LNCaP clone FGC (cell line): ENCODE measurements at regions not wholly inside any gene's neighbourhood (a gene's known extent, or its start where the extent isn't known, plus 50 kb on each side); places are given as distances from the start of the nearest gene placed in this dataset.

Experiments
- DNase-seq: peaks from one replicate; pipeline ENCODE4 v3.0.0-alpha.2; 2011; ENCODE audit warnings: low read depth
- H3K4me3 ChIP-seq: 2 replicates; pipeline ENCODE4 v1.5.1; 2011; ENCODE audit warnings: mild to moderate bottlenecking, low read depth, low read length, control low read depth
- CTCF ChIP-seq: IDR thresholded peaks from 2 replicates; pipeline ENCODE4 v1.5.1; 2012; ENCODE audit warnings: mild to moderate bottlenecking; ENCODE audit not compliant: control insufficient read depth, insufficient read depth; ENCODE audit errors: extremely low read depth

- H3K4me3 ChIP-seq, result no peak overlapping the region
- TF ChIP-seq CTCF, result no peak
- no peak for DNase-seq
Measured at GRCh38 chr3:61497463-61497862, 63.9 kb upstream of the PTPRG start.

- TF ChIP-seq CTCF, result no peak
Measured at GRCh38 chr3:61505197-61505596, 56.2 kb upstream of the PTPRG start.

GRCh38 chr3:61507946-61508345 is 53.4 kb upstream of the PTPRG start:
- TF ChIP-seq CTCF, result no peak
- no peak for DNase-seq
- no peak overlapping the region for H3K4me3 ChIP-seq

More at GRCh38 chr3:61505197-61505596, 56.2 kb upstream of the PTPRG start:
- no peak for DNase-seq
- no peak overlapping the region for H3K4me3 ChIP-seq
